K562 (cell line): ENCODE measurements at regions not wholly inside any gene's neighbourhood (a gene's known extent, or its start where the extent isn't known, plus 50 kb on each side); places are given as distances from the start of the nearest gene placed in this dataset.

ENCODE experiments used
- ADNP ChIP-seq: fragments of 200-800 bp; sonication (Bioruptor generic); IDR thresholded peaks from 2 replicates; pipeline ENCODE4 v1.6.1; 2016; ENCODE audit warnings: missing genetic modification characterization, missing compliant biosample characterization
- DDX20 ChIP-seq: fragments of 450-650 bp; IDR thresholded peaks from 2 replicates; pipeline ENCODE4 v1.6.1; 2016; ENCODE audit warnings: missing genetic modification characterization, low read depth, mild to moderate bottlenecking, missing compliant biosample characterization, moderate library complexity
- E4F1 ChIP-seq: fragments of 250-450 bp; sonication (Bioruptor Pico); IDR thresholded peaks from 2 replicates; pipeline ENCODE4 v1.5.0; 2021; ENCODE audit warnings: mild to moderate bottlenecking, borderline replicate concordance
- GTF2A2 ChIP-seq: IDR thresholded peaks from 2 replicates; pipeline ENCODE4 v1.6.1; 2016; ENCODE audit warnings: mild to moderate bottlenecking, missing genetic modification characterization, missing compliant biosample characterization
- HDAC1 ChIP-seq, 2 experiments: fragments of 450-650 bp; IDR thresholded peaks; 2 replicates each; pipeline ENCODE4 v1.6.1; 2016 to 2017; ENCODE audit warnings: inconsistent platforms in 1 of 2, mild to moderate bottlenecking in 1 of 2, moderate library complexity in 1 of 2
- HIVEP1 ChIP-seq: fragments of 250-450 bp; sonication (Bioruptor Pico); IDR thresholded peaks from 2 replicates; pipeline ENCODE4 v1.4.0; 2020; ENCODE audit warnings: mild to moderate bottlenecking
- HSF4 ChIP-seq: fragments of 250-450 bp; sonication (Bioruptor Pico); IDR thresholded peaks from 2 replicates; pipeline ENCODE4 v2.1.2; 2022; ENCODE audit warnings: mild to moderate bottlenecking, moderate library complexity, borderline replicate concordance
- MAFK ChIP-seq: IDR thresholded peaks from 2 replicates; pipeline ENCODE4 v1.6.1; 2011; ENCODE audit warnings: low read length, improper control_type of control experiment
- MECOM ChIP-seq: fragments of 250-450 bp; sonication (Bioruptor Pico); IDR thresholded peaks from 2 replicates; pipeline ENCODE4 v1.8.0; 2022; ENCODE audit warnings: inconsistent platforms
- TBL1XR1 ChIP-seq, 2 experiments: IDR thresholded peaks; 2 replicates each; pipeline ENCODE4 v1.6.1; 2012; ENCODE audit warnings: improper control_type of control experiment in 2 of 2, low read length in 2 of 2, mild to moderate bottlenecking in 1 of 2
- ZNF165 ChIP-seq: fragments of 250-450 bp; sonication (Bioruptor Pico); IDR thresholded peaks from 2 replicates; pipeline ENCODE4 v1.4.0; 2020; ENCODE audit warnings: borderline replicate concordance
- ZNF175 ChIP-seq: fragments of 200-800 bp; sonication (Bioruptor generic); IDR thresholded peaks from 2 replicates; pipeline ENCODE4 v1.6.1; 2016; ENCODE audit warnings: low read depth, mild to moderate bottlenecking, missing genetic modification characterization, missing compliant biosample characterization
- ZNF197 ChIP-seq: fragments of 200-800 bp; sonication (Bioruptor generic); IDR thresholded peaks from 2 replicates; pipeline ENCODE4 v1.6.1; 2016; ENCODE audit warnings: low read depth, missing genetic modification characterization, missing compliant biosample characterization
- ZNF311 ChIP-seq: fragments of 250-450 bp; sonication (Bioruptor Pico); IDR thresholded peaks from 2 replicates; pipeline ENCODE4 v1.4.0; 2020; ENCODE audit warnings: mild to moderate bottlenecking, moderate library complexity
- ZNF561 ChIP-seq: fragments of 450-650 bp; formaldehyde crosslinking; conservative IDR thresholded peaks from 2 replicates; pipeline ENCODE4 v1.4.0; 2020; ENCODE audit warnings: mild to moderate bottlenecking, moderate library complexity
- ZNF644 ChIP-seq: fragments of 200-800 bp; sonication (Bioruptor generic); IDR thresholded peaks from 2 replicates; pipeline ENCODE4 v1.6.1; 2016; ENCODE audit warnings: low read depth, missing genetic modification characterization, missing compliant biosample characterization
- ZNF668 ChIP-seq: fragments of 250-450 bp; sonication (Bioruptor Pico); IDR thresholded peaks from 2 replicates; pipeline ENCODE4 v1.8.0; 2022; ENCODE audit warnings: mild to moderate bottlenecking, inconsistent platforms
- ZNF77 ChIP-seq: fragments of 250-450 bp; sonication (Bioruptor Pico); IDR thresholded peaks from 2 replicates; pipeline ENCODE4 v1.5.0; 2020
- TF ChIP-seq, protein P1 (sequence below): fragments of 450-650 bp; conservative IDR thresholded peaks from 2 replicates; pipeline ENCODE4 v1.6.1; 2016; ENCODE audit warnings: missing genetic modification characterization, low read depth, mild to moderate bottlenecking, missing compliant biosample characterization, moderate library complexity
- TF ChIP-seq, protein P2 (sequence below): fragments of 250-450 bp; sonication (Bioruptor Pico); IDR thresholded peaks from 2 replicates; pipeline ENCODE4 v1.5.0; 2020; ENCODE audit warnings: mild to moderate bottlenecking, borderline replicate concordance

DNA sequence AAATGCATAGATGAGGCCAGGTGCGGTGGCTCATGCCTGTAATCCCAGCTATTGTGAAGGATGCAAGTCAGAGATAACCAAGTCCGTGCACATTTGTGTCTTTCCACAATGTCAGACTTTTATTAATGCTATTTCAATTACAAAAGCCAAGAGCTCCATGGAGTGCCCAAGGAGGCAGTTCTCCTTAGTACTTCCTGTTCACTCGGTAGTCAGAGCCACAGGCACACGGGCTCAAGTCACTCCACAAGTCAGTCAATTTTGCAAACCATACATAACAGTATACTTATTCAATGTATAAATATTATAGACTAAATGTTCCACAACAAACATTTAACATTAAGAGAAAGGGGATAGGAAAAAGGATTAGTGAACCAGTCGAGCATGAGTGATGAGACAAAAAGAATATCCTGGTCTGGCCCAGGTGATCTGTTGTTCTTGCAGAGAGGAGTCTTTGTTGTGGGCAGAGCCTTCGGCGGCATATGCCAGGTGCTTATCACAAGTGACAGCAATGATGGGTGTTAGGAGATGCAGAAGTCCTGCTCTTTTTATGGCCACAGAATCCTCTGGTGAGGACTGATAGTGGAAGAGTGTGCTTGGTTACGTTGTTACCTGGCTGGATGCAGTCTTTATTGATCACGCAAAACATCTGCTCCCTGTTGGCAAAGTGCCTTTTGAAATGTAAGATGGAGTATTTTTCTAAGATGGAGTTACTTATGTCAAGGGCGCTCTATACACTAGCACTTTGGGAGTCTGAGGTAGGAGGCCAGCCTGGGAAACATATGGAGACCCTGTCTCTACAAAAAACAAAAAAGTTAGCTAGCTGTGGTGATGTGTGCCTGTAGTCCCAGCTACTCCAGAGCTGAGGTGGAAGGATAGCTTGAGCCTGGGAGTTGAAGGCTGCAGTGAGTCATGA, 167.0 kb upstream of the FBXL17 start (continued):
- TF ChIP-seq E4F1 (CRISPR knock-in tag) (no peak), GTF2A2 (tag) (peak; percentile 92), MECOM (CRISPR knock-in tag) (peak; percentile 92), ZNF561 (CRISPR knock-in tag) (peak; percentile 75; the same call in 1 of the 2 replicates), ZNF165 (0 out of 2 replicates have a peak, but pooled peaks have one; percentile 53), ZNF311 (peak; percentile 94), ZNF77 (CRISPR knock-in tag) (no peak), ADNP (tag) (no peak), DDX20 (peak; percentile 83; the same call in 1 of the 2 replicates), MAFK (no peak), ZNF197 (CRISPR knock-in tag) (peak; percentile 81), TBL1XR1 (IDR thresholded peaks at IDR 0.05; ENCODE audit: low read length in 2 of 2) (peak in 1 of 2 experiments; percentile 42; a peak in 1 of 4 replicates), ZNF644 (peak; percentile 92), HSF4 (CRISPR knock-in tag) (peak; percentile 98), ZNF668 (CRISPR knock-in tag) (peak; percentile 96), HIVEP1 (0 out of 2 replicates have a peak, but pooled peaks have one; percentile 32), ZNF175 (peak; percentile 91), HDAC1 (IDR thresholded peaks at IDR 0.05) (no peak)
- TF ChIP-seq, protein P1, sequence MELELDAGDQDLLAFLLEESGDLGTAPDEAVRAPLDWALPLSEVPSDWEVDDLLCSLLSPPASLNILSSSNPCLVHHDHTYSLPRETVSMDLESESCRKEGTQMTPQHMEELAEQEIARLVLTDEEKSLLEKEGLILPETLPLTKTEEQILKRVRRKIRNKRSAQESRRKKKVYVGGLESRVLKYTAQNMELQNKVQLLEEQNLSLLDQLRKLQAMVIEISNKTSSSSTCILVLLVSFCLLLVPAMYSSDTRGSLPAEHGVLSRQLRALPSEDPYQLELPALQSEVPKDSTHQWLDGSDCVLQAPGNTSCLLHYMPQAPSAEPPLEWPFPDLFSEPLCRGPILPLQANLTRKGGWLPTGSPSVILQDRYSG (tag): peak; percentile 97
- TF ChIP-seq, protein P2, sequence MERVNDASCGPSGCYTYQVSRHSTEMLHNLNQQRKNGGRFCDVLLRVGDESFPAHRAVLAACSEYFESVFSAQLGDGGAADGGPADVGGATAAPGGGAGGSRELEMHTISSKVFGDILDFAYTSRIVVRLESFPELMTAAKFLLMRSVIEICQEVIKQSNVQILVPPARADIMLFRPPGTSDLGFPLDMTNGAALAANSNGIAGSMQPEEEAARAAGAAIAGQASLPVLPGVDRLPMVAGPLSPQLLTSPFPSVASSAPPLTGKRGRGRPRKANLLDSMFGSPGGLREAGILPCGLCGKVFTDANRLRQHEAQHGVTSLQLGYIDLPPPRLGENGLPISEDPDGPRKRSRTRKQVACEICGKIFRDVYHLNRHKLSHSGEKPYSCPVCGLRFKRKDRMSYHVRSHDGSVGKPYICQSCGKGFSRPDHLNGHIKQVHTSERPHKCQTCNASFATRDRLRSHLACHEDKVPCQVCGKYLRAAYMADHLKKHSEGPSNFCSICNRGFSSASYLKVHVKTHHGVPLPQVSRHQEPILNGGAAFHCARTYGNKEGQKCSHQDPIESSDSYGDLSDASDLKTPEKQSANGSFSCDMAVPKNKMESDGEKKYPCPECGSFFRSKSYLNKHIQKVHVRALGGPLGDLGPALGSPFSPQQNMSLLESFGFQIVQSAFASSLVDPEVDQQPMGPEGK: no peak
